Neural progenitor cell (in vitro differentiated cells): ENCODE measurements at regions not wholly inside any gene's neighbourhood (a gene's known extent, or its start where the extent isn't known, plus 50 kb on each side); places are given as distances from the start of the nearest gene placed in this dataset.

Source experiments
- DNase-seq: peaks from one replicate; pipeline ENCODE4 v3.0.0-alpha.2; 2016; ENCODE audit warnings: low spot score
- H2AFZ ChIP-seq: fragments of 200-600 bp; sonication (generic); replicated peaks from 2 replicates; pipeline ENCODE4 v1.6.1; 2016; ENCODE audit warnings: antibody characterized with exemption
- H3F3A ChIP-seq: fragments of 200-600 bp; sonication (generic); 2 replicates; pipeline ENCODE4 v1.6.1; 2016; ENCODE audit warnings: antibody characterized with exemption, low read depth
- H3K27ac ChIP-seq: fragments of 200-600 bp; sonication (generic); 2 replicates; pipeline ENCODE4 v1.5.1; 2016; ENCODE audit warnings: mild to moderate bottlenecking
- H3K27me3 ChIP-seq: fragments of 200-600 bp; sonication (generic); 2 replicates; pipeline ENCODE4 v1.6.1; 2016; ENCODE audit warnings: mild to moderate bottlenecking, moderate library complexity
- H3K36me3 ChIP-seq: fragments of 200-600 bp; sonication (generic); 2 replicates; pipeline ENCODE4 v1.5.1; 2016
- H3K4me1 ChIP-seq: fragments of 200-600 bp; sonication (generic); 2 replicates; pipeline ENCODE4 v1.6.1; 2016; ENCODE audit warnings: mixed run types
- H3K4me2 ChIP-seq: fragments of 200-600 bp; sonication (generic); 2 replicates; pipeline ENCODE4 v1.6.1; 2016
- H3K4me3 ChIP-seq: fragments of 200-600 bp; sonication (generic); 2 replicates; pipeline ENCODE4 v1.5.1; 2016
- H3K79me2 ChIP-seq: fragments of 200-600 bp; sonication (generic); 2 replicates; pipeline ENCODE4 v1.6.1; 2016; ENCODE audit warnings: low read depth
- H3K9ac ChIP-seq: fragments of 200-600 bp; sonication (generic); 2 replicates; pipeline ENCODE4 v1.6.1; 2016
- H3K9me3 ChIP-seq: fragments of 200-600 bp; sonication (generic); 2 replicates; pipeline ENCODE4 v1.5.1; 2016; ENCODE audit warnings: low read depth
- H4K20me1 ChIP-seq: fragments of 200-600 bp; sonication (generic); 2 replicates; pipeline ENCODE4 v1.6.1; 2016; ENCODE audit warnings: low read depth
- H3K27ac Mint-ChIP-seq: 3 replicates; pipeline ENCODE4 v1.8.0; 2021; ENCODE audit warnings: mixed read lengths
- H3K27me3 Mint-ChIP-seq: 2 replicates; pipeline ENCODE4 v1.8.0; 2022; ENCODE audit warnings: low read depth, mild to moderate bottlenecking, inconsistent platforms, moderate library complexity, mixed read lengths; ENCODE audit not compliant: insufficient read depth
- H3K36me3 Mint-ChIP-seq: 3 replicates; pipeline ENCODE4 v1.8.0; 2021; ENCODE audit warnings: mixed read lengths
- H3K4me1 Mint-ChIP-seq: 3 replicates; pipeline ENCODE4 v1.8.0; 2021; ENCODE audit warnings: mixed read lengths
- H3K4me3 Mint-ChIP-seq: 3 replicates; pipeline ENCODE4 v1.8.0; 2021; ENCODE audit warnings: mild to moderate bottlenecking, moderate library complexity, mixed read lengths
- H3K9me3 Mint-ChIP-seq: 3 replicates; pipeline ENCODE4 v1.8.0; 2020; ENCODE audit warnings: mixed read lengths
- EZH2 ChIP-seq: fragments of 200-600 bp; sonication (generic); IDR thresholded peaks from 2 replicates; pipeline ENCODE4 v1.6.1; 2017; ENCODE audit warnings: antibody characterized with exemption, mild to moderate bottlenecking, moderate library complexity
- EZH2phosphoT487 ChIP-seq: fragments of 200-600 bp; sonication (generic); IDR thresholded peaks from 2 replicates; pipeline ENCODE4 v1.6.1; 2017; ENCODE audit warnings: antibody characterized with exemption
- TF ChIP-seq, protein P1 (sequence below): fragments of 200-600 bp; sonication (generic); IDR thresholded peaks from 2 replicates; pipeline ENCODE4 v1.5.1; 2017; ENCODE audit warnings: antibody characterized with exemption, mild to moderate bottlenecking

DNA sequence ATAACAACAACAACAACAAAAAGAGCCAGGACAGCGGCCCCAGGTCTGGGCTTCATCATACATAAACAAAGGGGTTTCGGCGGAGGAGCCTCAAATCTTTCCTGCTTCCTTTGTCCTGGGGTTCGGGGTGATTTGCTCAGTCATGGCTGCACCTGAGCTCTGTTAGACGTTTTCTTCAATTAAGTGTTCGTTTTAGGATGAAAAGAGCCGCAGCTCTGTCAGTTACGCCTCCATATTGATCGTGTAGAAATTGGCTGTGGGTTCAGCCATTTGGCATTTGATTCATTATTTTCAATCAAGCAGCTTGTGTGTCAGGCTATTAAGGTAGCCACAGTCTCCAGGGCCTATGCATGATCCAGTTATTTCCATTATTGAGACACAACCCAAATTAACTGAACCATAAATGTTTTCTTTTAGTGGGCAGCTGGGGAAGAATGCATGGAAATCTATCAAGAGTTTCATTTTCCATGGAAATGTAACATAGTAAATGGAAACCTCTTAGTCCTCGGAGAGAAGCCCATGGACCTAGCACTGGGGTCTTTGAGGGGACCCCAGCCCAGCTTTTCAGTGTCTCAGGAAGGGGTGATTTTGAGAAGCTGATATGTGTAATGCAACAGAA, 370.0 kb upstream of the C1orf174 start:
- peaks cover 14% of the 10 kb centered on the region for H3F3A ChIP-seq
- TF ChIP-seq EZH2phosphoT487 = no peak
- TF ChIP-seq, protein P1, sequence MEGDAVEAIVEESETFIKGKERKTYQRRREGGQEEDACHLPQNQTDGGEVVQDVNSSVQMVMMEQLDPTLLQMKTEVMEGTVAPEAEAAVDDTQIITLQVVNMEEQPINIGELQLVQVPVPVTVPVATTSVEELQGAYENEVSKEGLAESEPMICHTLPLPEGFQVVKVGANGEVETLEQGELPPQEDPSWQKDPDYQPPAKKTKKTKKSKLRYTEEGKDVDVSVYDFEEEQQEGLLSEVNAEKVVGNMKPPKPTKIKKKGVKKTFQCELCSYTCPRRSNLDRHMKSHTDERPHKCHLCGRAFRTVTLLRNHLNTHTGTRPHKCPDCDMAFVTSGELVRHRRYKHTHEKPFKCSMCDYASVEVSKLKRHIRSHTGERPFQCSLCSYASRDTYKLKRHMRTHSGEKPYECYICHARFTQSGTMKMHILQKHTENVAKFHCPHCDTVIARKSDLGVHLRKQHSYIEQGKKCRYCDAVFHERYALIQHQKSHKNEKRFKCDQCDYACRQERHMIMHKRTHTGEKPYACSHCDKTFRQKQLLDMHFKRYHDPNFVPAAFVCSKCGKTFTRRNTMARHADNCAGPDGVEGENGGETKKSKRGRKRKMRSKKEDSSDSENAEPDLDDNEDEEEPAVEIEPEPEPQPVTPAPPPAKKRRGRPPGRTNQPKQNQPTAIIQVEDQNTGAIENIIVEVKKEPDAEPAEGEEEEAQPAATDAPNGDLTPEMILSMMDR = no peak
- TF ChIP-seq EZH2 = no peak
- no peak overlapping the region for H3K4me3 Mint-ChIP-seq
- H3K27ac Mint-ChIP-seq = no peak overlapping the region
- H3K4me1 Mint-ChIP-seq = peaks cover 58% of the 10 kb centered on the region
- peaks cover 2% of the 10 kb centered on the region for H3K9me3 Mint-ChIP-seq
- H3K36me3 Mint-ChIP-seq = no peaks in the 10 kb centered on the region
- no peak overlapping the region for H2AFZ ChIP-seq
- H3K36me3 ChIP-seq = no peaks in the 10 kb centered on the region
- H3K9ac ChIP-seq = no peak overlapping the region
- peaks cover 12% of the 10 kb centered on the region for H3K27me3 Mint-ChIP-seq
- H3K4me3 ChIP-seq = no peak overlapping the region
- no peak overlapping the region for H3K27ac ChIP-seq
- peaks cover 22% of the 10 kb centered on the region for H3K4me1 ChIP-seq
- no peak overlapping the region for H3K4me2 ChIP-seq
- DNase-seq = no peak
- H4K20me1 ChIP-seq = no peaks in the 10 kb centered on the region
- no peaks in the 10 kb centered on the region for H3K79me2 ChIP-seq
- H3K27me3 ChIP-seq = no peaks in the 10 kb centered on the region
- H3K9me3 ChIP-seq = no peaks in the 10 kb centered on the region

DNA sequence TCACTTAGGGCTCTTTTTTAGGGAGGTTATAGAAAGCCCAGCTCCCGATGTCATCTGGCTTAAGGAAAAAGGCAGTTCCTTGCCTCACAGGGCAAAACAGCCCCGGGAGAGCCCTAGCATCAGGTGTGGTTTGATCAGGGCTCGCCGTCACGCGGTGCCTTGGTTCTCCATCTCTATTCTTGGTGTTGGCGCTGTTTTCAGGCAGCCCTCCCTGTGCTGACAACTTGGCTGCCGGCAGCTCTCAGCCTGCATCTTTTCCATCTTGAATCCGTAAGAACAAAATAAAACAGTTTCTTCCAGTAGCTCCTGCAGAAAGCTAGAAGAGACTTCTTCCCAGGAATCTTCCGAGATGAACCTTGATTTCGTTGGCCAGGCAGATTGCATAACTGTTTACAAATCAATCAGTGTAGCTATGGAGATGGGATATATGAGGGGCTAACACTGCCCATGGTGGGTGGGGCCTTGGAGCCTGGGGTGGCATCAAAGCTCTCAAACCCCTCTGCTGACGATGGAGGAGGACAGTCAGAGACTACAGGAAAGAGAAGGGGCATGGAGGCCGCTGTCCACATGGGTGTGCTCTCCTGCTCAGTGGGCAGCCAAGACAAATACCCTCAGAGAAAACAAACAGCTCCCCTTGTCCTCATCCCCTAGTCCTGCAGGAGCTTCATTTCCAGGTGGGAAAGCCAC, 370.7 kb upstream of the C1orf174 start:
- DNase-seq = no peak
- Histone ChIP-seq H2AFZ (no peak overlapping the region), H3K4me2 (no peak overlapping the region), H3K27me3 (no peaks in the 10 kb centered on the region), H3K4me3 (no peak overlapping the region), H3K36me3 (no peaks in the 10 kb centered on the region), H3K4me1 (peaks cover 27% of the 10 kb centered on the region), H3K79me2 (no peaks in the 10 kb centered on the region), H3K9ac (no peak overlapping the region), H4K20me1 (no peaks in the 10 kb centered on the region), H3K9me3 (no peaks in the 10 kb centered on the region), H3K27ac (no peak overlapping the region), H3F3A (peaks cover 22% of the 10 kb centered on the region)
- H3K9me3 Mint-ChIP-seq = no peaks in the 10 kb centered on the region
- H3K27ac Mint-ChIP-seq = peak overlapping the region; percentile 30
- H3K4me3 Mint-ChIP-seq = no peak overlapping the region
- peaks cover 62% of the 10 kb centered on the region for H3K4me1 Mint-ChIP-seq
- peaks cover 14% of the 10 kb centered on the region for H3K27me3 Mint-ChIP-seq
- TF ChIP-seq, protein P1 = no peak
- TF ChIP-seq EZH2phosphoT487 (no peak), EZH2 (no peak)
- H3K36me3 Mint-ChIP-seq = no peaks in the 10 kb centered on the region

DNA sequence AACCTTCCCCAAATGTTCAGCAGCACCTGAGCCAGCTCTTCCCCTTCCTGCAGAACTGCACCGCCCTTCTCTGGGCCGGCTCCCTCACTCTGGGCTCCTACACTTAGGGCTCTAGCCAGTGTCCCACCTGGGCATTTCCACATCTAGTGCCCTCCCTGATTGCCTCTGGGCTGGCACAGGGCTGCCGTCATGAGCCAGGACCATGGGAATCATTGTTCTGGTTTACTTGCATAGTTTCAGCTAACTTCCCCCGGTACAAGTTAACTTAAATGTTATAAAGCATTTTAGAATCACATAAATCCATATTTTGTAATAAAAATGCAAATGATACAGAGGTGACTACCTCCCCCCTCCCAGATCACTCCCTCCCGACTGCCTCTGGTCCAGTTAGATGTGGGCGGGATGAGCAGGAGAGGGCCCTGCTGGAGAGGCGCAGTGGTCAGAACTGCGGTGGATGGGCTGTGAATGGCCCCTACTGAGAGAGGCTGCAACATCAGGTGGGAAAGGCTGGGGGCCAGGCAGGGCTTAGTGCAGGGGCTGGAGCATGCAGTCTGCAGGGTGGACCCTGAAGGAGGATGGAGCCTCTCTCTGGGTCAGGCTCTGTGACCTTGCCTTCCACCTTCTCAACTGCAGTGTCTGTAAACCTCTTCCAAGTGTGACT, 371.4 kb upstream of the C1orf174 start:
- Histone ChIP-seq H3K36me3 (no peaks in the 10 kb centered on the region), H3F3A (peaks cover 28% of the 10 kb centered on the region), H3K4me2 (no peak overlapping the region), H3K9ac (no peak overlapping the region), H3K79me2 (no peaks in the 10 kb centered on the region), H2AFZ (no peak overlapping the region), H3K27ac (no peak overlapping the region), H3K9me3 (no peaks in the 10 kb centered on the region), H3K4me1 (peaks cover 34% of the 10 kb centered on the region), H3K4me3 (no peak overlapping the region), H4K20me1 (no peaks in the 10 kb centered on the region), H3K27me3 (no peaks in the 10 kb centered on the region)
- peaks cover 67% of the 10 kb centered on the region for H3K4me1 Mint-ChIP-seq
- H3K27me3 Mint-ChIP-seq = peaks cover 11% of the 10 kb centered on the region
- TF ChIP-seq EZH2 = no peak
- TF ChIP-seq, protein P1 = no peak
- TF ChIP-seq EZH2phosphoT487 = no peak
- H3K36me3 Mint-ChIP-seq = no peaks in the 10 kb centered on the region
- H3K4me3 Mint-ChIP-seq = no peak overlapping the region
- no peak overlapping the region for H3K27ac Mint-ChIP-seq
- DNase-seq = no peak
- no peaks in the 10 kb centered on the region for H3K9me3 Mint-ChIP-seq
